ENCODE measurements at regions not wholly inside any gene's neighbourhood (a gene's known extent, or its start where the extent isn't known, plus 50 kb on each side); places are given as distances from the start of the nearest gene placed in this dataset.

DNA sequence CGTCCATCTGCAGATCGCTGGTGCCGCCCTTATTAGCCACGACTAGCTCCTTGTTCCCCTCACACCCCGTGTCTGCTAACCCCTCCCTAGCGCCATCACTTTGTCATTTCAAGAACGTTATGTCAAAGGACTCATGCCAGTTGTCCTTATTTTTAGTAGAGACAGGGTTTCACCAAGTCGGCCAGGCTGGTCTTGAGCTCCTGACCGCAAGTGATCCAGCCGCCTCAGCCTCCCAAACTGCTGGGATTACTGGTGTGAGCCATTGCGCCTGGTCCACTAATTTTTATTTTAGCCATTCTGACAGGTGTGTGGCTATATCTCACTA is 138.9 kb upstream of the HDAC4 start:
- intact Hi-C loops (cut with micrococcal nuclease): no loop called here
- WGBS (ENCODE audit: insufficient coverage): 98% methylated on average over 8 of the region's 11 CpGs
- no peak overlapping the region for H3K4me3 Mint-ChIP-seq
- H2AFZ ChIP-seq (ENCODE audit: insufficient read depth, low read depth, low read length, poor library complexity, severe bottlenecking): no peak overlapping the region
- H3K4me2 ChIP-seq (replicated peaks; ENCODE audit: extremely low read depth, low read length, poor library complexity, severe bottlenecking): no peak overlapping the region
- peaks cover 8 to 27% (median 17%) of the 10 kb centered on the region in 3 donors for H3K27me3 Mint-ChIP-seq (ENCODE audit: low read depth in 3 of 3)
- peaks cover 0 to 2% of the 10 kb centered on the region in 2 donors for H3K9me3 ChIP-seq (replicated peaks in 1 of 2; ENCODE audit: control insufficient read depth in 1 of 2, insufficient read depth in 1 of 2, low read length in 2 of 2)
- no peaks in the 10 kb centered on the region for H3K79me2 ChIP-seq (ENCODE audit: insufficient read depth, low read length)
- H3K4me3 ChIP-seq (replicated peaks in 1 of 3; ENCODE audit: low read depth in 2 of 3, low read length in 3 of 3): no peak overlapping the region
- H3K27ac Mint-ChIP-seq: peak overlapping the region in 1 of 7 donors; percentile 52
- H3K36me3 ChIP-seq (replicated peaks in 1 of 2; ENCODE audit: control insufficient read depth in 1 of 2, insufficient read depth in 2 of 2, low read length in 2 of 2): no peaks in the 10 kb centered on the region
- no peaks in the 10 kb centered on the region for H3K36me3 Mint-ChIP-seq
- no peaks in the 10 kb centered on the region for H3K27me3 ChIP-seq (ENCODE audit: control insufficient read depth in 2 of 2, insufficient read depth in 2 of 2, low read length in 2 of 2)
- H3K27ac ChIP-seq (ENCODE audit: low read depth in 1 of 2, low read length in 2 of 2): no peak overlapping the region
- H3K9ac ChIP-seq (ENCODE audit: insufficient read depth, low read length, poor library complexity, severe bottlenecking): no peak overlapping the region
- DNase-seq: no peak
- H3K4me1 ChIP-seq (ENCODE audit: control insufficient read depth in 1 of 2, insufficient read depth in 2 of 2, low read length in 2 of 2): peaks cover 5 to 9% of the 10 kb centered on the region in 2 donors
- peaks cover 6% of the 10 kb centered on the region for H3K4me1 Mint-ChIP-seq
- TF ChIP-seq, protein P1, sequence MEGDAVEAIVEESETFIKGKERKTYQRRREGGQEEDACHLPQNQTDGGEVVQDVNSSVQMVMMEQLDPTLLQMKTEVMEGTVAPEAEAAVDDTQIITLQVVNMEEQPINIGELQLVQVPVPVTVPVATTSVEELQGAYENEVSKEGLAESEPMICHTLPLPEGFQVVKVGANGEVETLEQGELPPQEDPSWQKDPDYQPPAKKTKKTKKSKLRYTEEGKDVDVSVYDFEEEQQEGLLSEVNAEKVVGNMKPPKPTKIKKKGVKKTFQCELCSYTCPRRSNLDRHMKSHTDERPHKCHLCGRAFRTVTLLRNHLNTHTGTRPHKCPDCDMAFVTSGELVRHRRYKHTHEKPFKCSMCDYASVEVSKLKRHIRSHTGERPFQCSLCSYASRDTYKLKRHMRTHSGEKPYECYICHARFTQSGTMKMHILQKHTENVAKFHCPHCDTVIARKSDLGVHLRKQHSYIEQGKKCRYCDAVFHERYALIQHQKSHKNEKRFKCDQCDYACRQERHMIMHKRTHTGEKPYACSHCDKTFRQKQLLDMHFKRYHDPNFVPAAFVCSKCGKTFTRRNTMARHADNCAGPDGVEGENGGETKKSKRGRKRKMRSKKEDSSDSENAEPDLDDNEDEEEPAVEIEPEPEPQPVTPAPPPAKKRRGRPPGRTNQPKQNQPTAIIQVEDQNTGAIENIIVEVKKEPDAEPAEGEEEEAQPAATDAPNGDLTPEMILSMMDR (IDR thresholded peaks at IDR 0.05): no peak
- H4K20me1 ChIP-seq (ENCODE audit: insufficient read depth, low read length): no peaks in the 10 kb centered on the region
- H3K9me3 Mint-ChIP-seq: peaks cover 3 to 14% (median 6%) of the 10 kb centered on the region in 7 donors

DNA sequence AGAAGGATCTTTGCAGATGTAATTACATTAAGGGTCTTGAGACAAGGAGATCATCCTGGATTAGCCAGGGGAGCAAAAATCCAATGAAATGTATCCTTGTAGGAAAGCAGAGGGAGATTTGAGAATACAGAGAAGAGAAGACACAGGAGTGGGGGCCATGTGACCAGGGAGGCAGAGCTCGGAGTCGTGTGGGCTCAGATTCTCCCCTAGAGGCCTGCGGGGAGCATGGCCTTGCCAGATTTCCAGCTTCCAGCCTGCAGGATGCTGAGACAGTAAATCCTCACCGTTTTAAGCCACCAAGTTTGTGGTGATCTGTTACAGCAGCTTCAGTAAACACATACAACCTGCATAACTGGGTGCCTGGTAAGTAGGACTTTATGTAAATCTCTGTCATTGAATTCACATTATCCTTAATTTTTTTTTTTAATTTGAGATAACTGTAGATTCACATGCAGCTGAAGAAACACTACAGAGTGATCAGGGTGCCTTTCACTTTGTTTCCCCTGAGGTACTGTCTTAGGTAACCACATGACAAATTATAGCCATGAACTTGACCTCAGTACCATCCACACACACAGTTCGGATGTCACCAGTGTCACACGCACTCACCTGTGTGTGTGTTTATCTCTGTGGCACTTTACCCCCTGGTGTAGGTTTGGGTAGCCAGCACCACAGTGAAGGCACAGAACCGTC is 138.4 kb upstream of the HDAC4 start:
- no peak for DNase-seq
- Histone ChIP-seq H3K36me3 (replicated peaks in 1 of 2; ENCODE audit: control insufficient read depth in 1 of 2, insufficient read depth in 2 of 2, low read length in 2 of 2) (no peaks in the 10 kb centered on the region), H3K27me3 (ENCODE audit: control insufficient read depth in 2 of 2, insufficient read depth in 2 of 2, low read length in 2 of 2) (no peaks in the 10 kb centered on the region), H3K27ac (ENCODE audit: low read depth in 1 of 2, low read length in 2 of 2) (no peak overlapping the region), H3K9me3 (replicated peaks in 1 of 2; ENCODE audit: control insufficient read depth in 1 of 2, insufficient read depth in 1 of 2, low read length in 2 of 2) (peaks cover 0 to 7% of the 10 kb centered on the region in 2 donors), H4K20me1 (ENCODE audit: insufficient read depth, low read length) (no peaks in the 10 kb centered on the region), H3K4me3 (replicated peaks in 1 of 3; ENCODE audit: low read depth in 2 of 3, low read length in 3 of 3) (no peak overlapping the region), H3K4me2 (replicated peaks; ENCODE audit: extremely low read depth, low read length, poor library complexity, severe bottlenecking) (no peak overlapping the region), H2AFZ (ENCODE audit: insufficient read depth, low read depth, low read length, poor library complexity, severe bottlenecking) (no peak overlapping the region), H3K9ac (ENCODE audit: insufficient read depth, low read length, poor library complexity, severe bottlenecking) (no peak overlapping the region), H3K79me2 (ENCODE audit: insufficient read depth, low read length) (no peaks in the 10 kb centered on the region), H3K4me1 (ENCODE audit: control insufficient read depth in 1 of 2, insufficient read depth in 2 of 2, low read length in 2 of 2) (peaks cover 5 to 9% of the 10 kb centered on the region in 2 donors)
- no peak overlapping the region for H3K4me3 Mint-ChIP-seq
- TF ChIP-seq, protein P1 (IDR thresholded peaks at IDR 0.05): no peak
- no peak overlapping the region for H3K27ac Mint-ChIP-seq
- H3K36me3 Mint-ChIP-seq: no peaks in the 10 kb centered on the region
- peaks cover 3 to 24% (median 17%) of the 10 kb centered on the region in 3 donors for H3K27me3 Mint-ChIP-seq (ENCODE audit: low read depth in 3 of 3)
- peaks cover 3 to 19% (median 10%) of the 10 kb centered on the region in 7 donors for H3K9me3 Mint-ChIP-seq
- intact Hi-C loops (cut with micrococcal nuclease): no loop called here
- H3K4me1 Mint-ChIP-seq: peaks cover 6% of the 10 kb centered on the region
- 82% methylated on average over 4 of the region's 7 CpGs for WGBS (ENCODE audit: insufficient coverage)
